H1 (cell line): ENCODE measurements at regions not wholly inside any gene's neighbourhood (a gene's known extent, or its start where the extent isn't known, plus 50 kb on each side); places are given as distances from the start of the nearest gene placed in this dataset.

Experiments
- RXRA ChIP-seq: IDR thresholded peaks from 2 replicates; pipeline ENCODE4 v1.6.1; 2011; ENCODE audit warnings: low read depth, mild to moderate bottlenecking, low read length, moderate library complexity; ENCODE audit not compliant: insufficient read depth

DNA sequence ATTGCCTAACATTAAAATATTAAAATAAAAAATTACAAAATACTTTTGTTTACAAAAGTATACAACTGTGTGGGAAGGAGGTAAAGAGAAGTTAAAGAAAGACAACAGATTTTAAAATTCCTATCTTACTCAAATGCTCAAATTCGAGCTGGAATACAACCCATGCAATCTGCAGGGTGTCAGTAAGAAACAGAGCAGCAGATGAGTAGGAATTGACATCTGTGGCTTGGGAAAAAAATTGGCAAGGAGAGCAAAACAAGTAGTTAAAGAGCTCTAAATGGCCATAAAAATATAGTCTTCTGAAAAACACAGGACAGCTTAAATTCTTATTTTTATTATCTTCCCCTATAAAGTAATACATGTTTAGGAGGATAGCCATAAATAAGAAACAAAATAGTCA lies 1609.0 kb upstream of the AGA start (continued):
- no peak for TF ChIP-seq RXRA
